NCI-H1092 (cell line): ENCODE measurements at regions not wholly inside any gene's neighbourhood (a gene's known extent, or its start where the extent isn't known, plus 50 kb on each side); places are given as distances from the start of the nearest gene placed in this dataset.
"Not testable (repeated sequence)": the region's sequence is repeated elsewhere in the genome, so short reads cannot be mapped to it uniquely, and the experiment has no call there.

Experiments
- DNase-seq: peaks from one replicate; lab custom pipeline; 2025; lab: John Stamatoyannopoulos, UW

- no peak for DNase-seq
Observed at GRCh38 chr22:22717664-22718063, 73.2 kb downstream of the GGTLC2 start.

GRCh38 chr22:22720201-22720723 lies 75.8 kb downstream of the GGTLC2 start:
- peak; percentile 4 for DNase-seq

GRCh38 chr22:22720724-22721261 lies 76.4 kb downstream of the GGTLC2 start:
- no peak for DNase-seq

GRCh38 chr22:22721681-22722354 lies 77.4 kb downstream of the GGTLC2 start:
- DNase-seq = no peak

GRCh38 chr22:22728382-22728781 lies 84.0 kb downstream of the GGTLC2 start:
- DNase-seq = no peak

GRCh38 chr22:22730655-22731373 lies 86.4 kb downstream of the GGTLC2 start:
- DNase-seq = no peak

- DNase-seq = no peak
Observed at GRCh38 chr22:22731374-22731676, 86.9 kb downstream of the GGTLC2 start.

GRCh38 chr22:22733006-22733405 lies 88.6 kb downstream of the GGTLC2 start:
- DNase-seq = not testable (repeated sequence)

GRCh38 chr22:22733881-22734373 lies 89.5 kb downstream of the GGTLC2 start:
- no peak for DNase-seq

- DNase-seq = not testable (repeated sequence)
Observed at GRCh38 chr22:22734395-22735272, 90.2 kb downstream of the GGTLC2 start.

GRCh38 chr22:22735276-22735675 lies 90.9 kb downstream of the GGTLC2 start:
- DNase-seq = not testable (repeated sequence)

GRCh38 chr22:22735695-22736611 lies 91.5 kb downstream of the GGTLC2 start:
- no peak for DNase-seq

- DNase-seq = no peak
Observed at GRCh38 chr22:22737590-22737989, 93.2 kb downstream of the GGTLC2 start.

GRCh38 chr22:22738959-22739585 lies 94.7 kb downstream of the GGTLC2 start:
- no peak for DNase-seq

- DNase-seq = no peak
Observed at GRCh38 chr22:22740560-22741276, 96.3 kb downstream of the GGTLC2 start.

- no peak for DNase-seq
Observed at GRCh38 chr22:22741843-22742242, 97.4 kb downstream of the GGTLC2 start.

- no peak for DNase-seq
Observed at GRCh38 chr22:22742641-22743040, 98.2 kb downstream of the GGTLC2 start.

GRCh38 chr22:22743128-22743760 lies 98.8 kb downstream of the GGTLC2 start:
- no peak for DNase-seq
